Spleen (tissue), 7 donors: ENCODE measurements at regions not wholly inside any gene's neighbourhood (a gene's known extent, or its start where the extent isn't known, plus 50 kb on each side); places are given as distances from the start of the nearest gene placed in this dataset.

Experiments
- CTCF ChIP-seq, 11 experiments: fragments of 200-600 bp in 7 of 11; fragments of 450-650 bp in 4 of 11; sonication (generic) in 4 of 11; IDR thresholded peaks in 8 of 11; conservative IDR thresholded peaks in 3 of 11; 1 replicate in 7 of 11; 2 replicates in 4 of 11; pipeline versions ENCODE4 v1.4.0 to v1.8.0; 2016 to 2021; ENCODE audit warnings: antibody characterized with exemption in 11 of 11, inconsistent platforms in 4 of 11, mild to moderate bottlenecking in 1 of 11
- POLR2A ChIP-seq, 3 donors: fragments of 450-650 bp; IDR thresholded peaks; one replicate each; pipeline ENCODE4 v1.5.1; 2017; ENCODE audit warnings: antibody characterized with exemption in 3 of 3, mild to moderate bottlenecking in 1 of 3
- POLR2AphosphoS5 ChIP-seq, 3 donors: sonication (generic); formaldehyde crosslinking; IDR thresholded peaks; one replicate each; pipeline ENCODE4 v1.5.1; 2017; ENCODE audit warnings: antibody characterized with exemption in 3 of 3
- donor health status: DM: no; HTN: no; CAD: no; lungs with moderate emphysema.
- donor health status: DM: no; HTN: no; CAD: no.
- donor health status: DM: no; HTN: no; CAD: no.

GRCh38 chr16:77650761-77651160, 71.6 kb upstream of the NUDT7 start:
- TF ChIP-seq CTCF (IDR thresholded peaks at IDR 0.05 in 8 of 11, conservative IDR thresholded peaks at IDR 0.05 in 3 of 11), result no peak
- no peak for TF ChIP-seq POLR2AphosphoS5 (IDR thresholded peaks at IDR 0.05)
- no peak for TF ChIP-seq POLR2A (IDR thresholded peaks at IDR 0.05)
